ENCODE measurements at regions not wholly inside any gene's neighbourhood (a gene's known extent, or its start where the extent isn't known, plus 50 kb on each side); places are given as distances from the start of the nearest gene placed in this dataset.

- no peak for TF ChIP-seq CTCF (IDR thresholded peaks at IDR 0.05)
- TF ChIP-seq, protein P1, sequence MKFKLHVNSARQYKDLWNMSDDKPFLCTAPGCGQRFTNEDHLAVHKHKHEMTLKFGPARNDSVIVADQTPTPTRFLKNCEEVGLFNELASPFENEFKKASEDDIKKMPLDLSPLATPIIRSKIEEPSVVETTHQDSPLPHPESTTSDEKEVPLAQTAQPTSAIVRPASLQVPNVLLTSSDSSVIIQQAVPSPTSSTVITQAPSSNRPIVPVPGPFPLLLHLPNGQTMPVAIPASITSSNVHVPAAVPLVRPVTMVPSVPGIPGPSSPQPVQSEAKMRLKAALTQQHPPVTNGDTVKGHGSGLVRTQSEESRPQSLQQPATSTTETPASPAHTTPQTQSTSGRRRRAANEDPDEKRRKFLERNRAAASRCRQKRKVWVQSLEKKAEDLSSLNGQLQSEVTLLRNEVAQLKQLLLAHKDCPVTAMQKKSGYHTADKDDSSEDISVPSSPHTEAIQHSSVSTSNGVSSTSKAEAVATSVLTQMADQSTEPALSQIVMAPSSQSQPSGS (CRISPR knock-in tag; IDR thresholded peaks at IDR 0.05; ENCODE audit: borderline replicate concordance, low read depth), result no peak
- no peak for TF ChIP-seq ZNF317 (CRISPR knock-in tag; IDR thresholded peaks at IDR 0.05; ENCODE audit: borderline replicate concordance, low read depth)
- no peak for TF ChIP-seq MAX (CRISPR knock-in tag; IDR thresholded peaks at IDR 0.05)
- no peak for TF ChIP-seq E2F1 (CRISPR knock-in tag; IDR thresholded peaks at IDR 0.05)
Observed at GRCh38 chr12:19772776-19773175, 333.5 kb downstream of the AEBP2 start.
